ENCODE measurements at regions not wholly inside any gene's neighbourhood (a gene's known extent, or its start where the extent isn't known, plus 50 kb on each side); places are given as distances from the start of the nearest gene placed in this dataset.
A peak's percentile ranks its signal among the peaks of the same experiment; 100 is the strongest.

DNA sequence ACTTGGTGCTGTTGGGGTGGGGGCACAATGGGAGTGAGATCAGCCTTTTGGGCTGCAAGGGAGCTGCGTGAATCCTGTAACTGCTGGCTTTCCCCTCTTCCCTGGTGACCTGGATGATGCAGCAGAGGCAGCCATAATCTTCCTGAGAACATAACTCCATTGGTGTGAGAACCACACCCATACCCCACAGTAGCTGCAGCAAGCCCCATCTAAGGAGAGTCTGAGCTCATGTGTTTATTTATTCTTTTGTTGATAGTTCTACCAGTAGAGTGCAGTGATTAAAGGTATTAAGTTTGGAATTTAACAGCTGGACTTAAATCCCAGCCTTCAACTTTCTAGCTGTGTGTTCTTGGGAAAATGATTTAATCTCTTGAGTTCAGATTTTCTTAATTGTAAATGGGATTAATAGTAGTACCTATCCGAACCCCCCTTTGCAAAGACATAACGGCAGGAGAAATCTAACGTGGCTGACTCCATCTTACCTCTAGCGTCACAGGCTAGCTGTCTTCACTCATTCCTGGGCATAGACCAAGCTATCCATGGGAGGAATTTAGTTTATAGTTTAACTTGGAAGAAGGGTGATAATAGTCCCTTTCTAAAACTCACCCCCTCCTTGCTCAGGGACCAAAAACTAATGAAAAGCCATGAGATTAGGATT is 385.0 kb upstream of the DDI1 start:
- H3K4me3 ChIP-seq (ENCODE audit: low read length) = no peak overlapping the region
- DNase-seq (ENCODE audit: low read depth, low spot score) = no peak

DNA sequence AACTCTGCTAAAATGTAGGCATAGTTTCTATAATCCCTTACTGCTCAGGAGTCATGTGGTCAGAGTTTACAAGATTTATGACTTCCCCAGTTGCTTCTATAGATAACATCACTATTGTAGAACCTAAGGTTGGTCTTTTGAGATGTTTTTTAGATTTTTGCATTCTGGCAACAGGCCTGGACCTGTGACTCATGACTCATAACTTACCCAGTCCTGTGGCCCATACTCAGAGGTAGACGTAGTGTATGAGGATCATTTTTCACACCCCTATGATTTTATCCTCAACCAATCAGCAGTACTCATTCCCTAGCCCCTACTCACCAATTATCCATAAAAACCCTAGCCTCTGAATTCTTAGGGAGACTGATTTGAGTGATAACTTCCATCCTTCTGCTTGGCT is 384.4 kb upstream of the DDI1 start:
- H3K4me3 ChIP-seq (ENCODE audit: low read length) = no peak overlapping the region
- no peak for DNase-seq (ENCODE audit: low read depth, low spot score)

DNA sequence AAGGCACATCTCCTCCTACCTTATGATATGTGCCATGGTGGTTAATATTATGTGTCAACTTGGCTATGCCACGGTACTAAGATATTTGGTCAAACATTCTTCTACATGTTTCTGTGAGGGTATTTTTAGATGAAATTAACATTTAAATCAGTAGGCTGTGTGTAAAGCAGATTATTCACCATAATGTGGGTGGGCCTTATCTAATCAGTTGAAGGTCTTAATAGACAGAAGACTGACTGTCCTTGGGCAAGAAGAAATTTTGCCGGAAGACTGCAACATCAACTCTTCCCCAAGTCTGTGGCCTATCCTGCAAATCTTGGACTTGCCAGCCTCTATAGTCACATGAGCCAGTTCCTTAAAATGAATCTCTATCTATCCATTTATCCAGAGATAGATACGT is 380.1 kb upstream of the DDI1 start:
- no peak overlapping the region for H3K4me3 ChIP-seq (ENCODE audit: low read length)
- no peak for DNase-seq (ENCODE audit: low read depth, low spot score)

DNA sequence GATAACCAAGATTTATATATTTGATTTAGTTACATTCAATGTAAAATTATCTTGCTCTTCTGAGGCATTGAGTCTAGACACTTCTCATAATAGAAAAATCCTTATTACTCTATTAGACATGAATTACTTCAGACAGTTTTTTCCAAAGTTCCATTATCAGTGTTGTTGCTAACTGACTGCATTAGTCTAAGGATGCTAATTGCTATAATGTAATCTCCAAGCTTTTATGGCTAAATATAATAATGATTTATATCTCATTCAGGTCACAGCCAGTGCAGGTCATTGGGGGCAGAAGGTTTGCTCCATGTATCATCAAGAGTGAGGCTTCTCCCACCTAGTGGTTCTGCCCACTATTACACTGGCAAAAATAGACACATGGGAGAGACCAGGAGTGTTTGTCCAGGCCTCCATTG is 377.2 kb upstream of the DDI1 start:
- no peak for DNase-seq (ENCODE audit: low read depth, low spot score)
- no peak overlapping the region for H3K4me3 ChIP-seq (ENCODE audit: low read length)

DNA sequence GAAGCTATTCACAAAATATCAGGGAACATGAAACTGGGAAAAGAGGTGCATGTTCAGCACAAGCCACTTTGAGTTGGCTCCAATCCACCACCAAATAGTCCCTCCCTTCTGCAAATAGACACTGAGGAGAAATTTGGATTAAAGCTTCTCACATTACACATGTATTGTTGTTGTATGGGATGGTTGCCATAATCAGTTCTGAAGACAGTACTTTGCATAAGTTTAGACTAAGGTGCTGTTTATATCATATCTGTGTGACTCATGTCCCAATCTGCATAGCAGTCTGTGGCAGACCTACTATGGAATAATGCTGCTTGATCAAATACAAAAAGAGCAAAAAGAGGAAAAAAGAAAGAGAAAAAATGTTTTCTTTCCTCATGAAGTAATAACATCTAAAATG is 376.7 kb upstream of the DDI1 start:
- DNase-seq (ENCODE audit: low read depth, low spot score) = no peak
- no peak overlapping the region for H3K4me3 ChIP-seq (ENCODE audit: low read length)

DNA sequence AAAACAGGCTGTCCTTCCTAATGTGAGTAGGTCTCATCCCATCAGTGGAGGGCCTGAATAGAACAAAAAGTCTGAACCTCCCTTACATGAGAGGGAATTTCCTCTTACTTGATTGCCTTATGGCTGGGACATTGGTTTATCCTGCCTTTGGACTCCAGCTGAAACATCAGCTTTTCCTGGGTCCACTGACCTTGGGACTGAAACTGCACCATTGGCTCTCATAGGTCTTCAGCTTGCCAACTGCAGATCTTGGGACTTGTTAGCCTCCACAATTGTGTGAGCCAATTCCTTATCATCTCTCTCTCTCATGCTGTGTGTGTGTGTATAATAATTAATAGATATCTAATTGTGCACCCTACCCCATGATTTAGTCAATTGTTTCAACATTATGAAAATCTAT is 375.3 kb upstream of the DDI1 start:
- no peak for DNase-seq (ENCODE audit: low read depth, low spot score)
- H3K4me3 ChIP-seq (ENCODE audit: low read length) = no peak overlapping the region

DNA sequence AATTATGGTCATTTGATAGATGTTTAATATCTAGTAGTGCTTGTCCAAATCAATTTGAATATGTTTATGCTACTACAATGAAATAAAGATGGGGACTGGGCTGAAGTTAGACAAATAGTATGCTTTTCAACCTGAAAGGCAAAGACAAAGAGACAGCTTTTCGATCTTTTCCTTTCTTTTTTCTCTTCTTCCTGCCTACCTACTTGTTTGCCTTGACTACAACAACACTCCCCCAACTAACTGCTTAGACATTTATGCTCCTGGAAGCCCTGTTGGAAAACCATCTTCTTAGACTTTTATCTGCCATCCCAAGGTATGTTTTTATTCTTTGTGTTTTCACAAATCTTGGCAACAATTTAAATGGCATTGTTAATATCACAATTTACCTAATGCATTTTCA is 374.4 kb upstream of the DDI1 start:
- DNase-seq (ENCODE audit: low read depth, low spot score) = no peak
- H3K4me3 ChIP-seq (ENCODE audit: low read length) = no peak overlapping the region

DNA sequence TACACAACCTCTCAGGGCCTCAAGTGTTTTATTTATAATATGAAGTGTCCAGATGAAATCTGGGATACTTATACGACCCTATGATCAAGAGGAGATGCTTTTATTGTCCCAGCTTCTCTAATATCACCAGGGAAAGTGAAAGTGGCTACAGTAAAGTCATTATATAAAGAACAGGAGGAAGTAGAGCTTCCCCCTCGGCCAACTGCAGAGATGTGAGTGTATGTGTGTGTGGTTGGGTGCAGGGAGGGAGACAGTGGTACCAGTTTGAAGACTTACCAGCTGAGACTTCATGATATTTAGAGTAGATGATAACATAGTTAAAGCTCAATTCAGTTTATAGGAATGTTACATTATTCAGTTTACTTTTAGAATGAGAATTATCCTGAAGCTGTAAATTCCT is 373.6 kb upstream of the DDI1 start:
- no peak for DNase-seq (ENCODE audit: low read depth, low spot score)
- H3K4me3 ChIP-seq (ENCODE audit: low read length) = no peak overlapping the region

DNA sequence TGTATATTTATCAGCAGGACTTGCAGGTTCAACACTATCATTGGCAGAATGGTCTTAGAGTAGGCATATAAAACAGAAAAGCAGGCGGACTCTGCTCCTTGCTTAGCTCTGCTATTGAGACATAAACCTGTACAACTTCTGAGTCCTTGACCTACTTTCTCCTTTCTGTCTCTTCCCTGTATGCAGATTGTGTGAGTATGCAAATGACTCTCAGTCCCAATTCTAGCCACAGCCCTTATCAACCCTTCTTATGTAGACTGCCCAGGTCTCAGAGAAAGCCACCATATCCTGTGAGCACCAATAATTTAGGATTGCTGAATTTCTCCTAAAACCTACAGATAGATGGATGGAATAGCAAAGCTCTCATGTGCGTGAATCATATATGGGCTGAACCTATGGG is 367.6 kb upstream of the DDI1 start:
- DNase-seq (ENCODE audit: low read depth, low spot score) = no peak
- no peak overlapping the region for H3K4me3 ChIP-seq (ENCODE audit: low read length)

DNA sequence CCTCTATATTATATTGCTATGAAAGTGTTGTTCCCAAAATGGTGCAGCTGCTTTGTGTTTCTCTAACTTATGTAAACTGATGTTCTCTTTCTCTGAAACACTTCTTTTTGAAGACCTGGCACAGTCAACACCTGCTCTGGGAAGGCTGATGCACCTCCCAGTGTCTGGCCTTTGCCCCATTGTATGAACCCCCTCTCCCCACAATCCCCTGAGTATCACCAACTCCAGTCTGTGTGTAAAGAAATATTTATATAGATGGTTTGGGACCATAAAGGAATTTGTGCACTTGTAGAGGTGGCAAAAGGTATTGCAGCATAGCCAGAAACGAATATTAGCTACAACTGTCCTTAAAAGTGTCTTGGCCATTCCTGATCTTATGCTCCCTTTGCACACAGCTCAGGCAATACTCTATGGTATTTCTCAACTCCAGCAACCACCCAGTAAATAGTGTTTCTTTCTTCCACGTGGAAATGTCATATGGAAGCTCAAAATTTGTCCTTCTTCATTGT is 365.2 kb upstream of the DDI1 start:
- no peak overlapping the region for H3K4me3 ChIP-seq (ENCODE audit: low read length)
- no peak for DNase-seq (ENCODE audit: low read depth, low spot score)

DNA sequence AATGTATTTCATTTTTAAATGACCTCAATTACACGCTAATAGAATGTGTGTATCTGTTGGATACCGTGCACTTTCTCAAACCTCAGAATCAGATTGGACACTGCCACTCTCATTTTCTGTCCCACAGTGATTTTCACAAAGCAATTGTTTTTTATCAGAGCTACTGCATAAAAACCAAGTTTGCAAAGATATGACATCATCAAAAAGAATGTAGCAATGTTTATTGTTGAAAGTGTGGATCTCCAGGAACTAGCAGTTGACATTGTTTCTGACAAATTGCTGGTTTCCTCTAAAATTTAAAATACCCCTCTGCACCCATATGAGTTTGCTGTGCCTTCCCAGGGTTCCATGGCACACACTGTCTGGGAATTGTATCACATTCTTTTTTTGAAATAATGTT is 362.7 kb upstream of the DDI1 start:
- H3K4me3 ChIP-seq (ENCODE audit: low read length) = no peak overlapping the region
- DNase-seq (ENCODE audit: low read depth, low spot score) = no peak

DNA sequence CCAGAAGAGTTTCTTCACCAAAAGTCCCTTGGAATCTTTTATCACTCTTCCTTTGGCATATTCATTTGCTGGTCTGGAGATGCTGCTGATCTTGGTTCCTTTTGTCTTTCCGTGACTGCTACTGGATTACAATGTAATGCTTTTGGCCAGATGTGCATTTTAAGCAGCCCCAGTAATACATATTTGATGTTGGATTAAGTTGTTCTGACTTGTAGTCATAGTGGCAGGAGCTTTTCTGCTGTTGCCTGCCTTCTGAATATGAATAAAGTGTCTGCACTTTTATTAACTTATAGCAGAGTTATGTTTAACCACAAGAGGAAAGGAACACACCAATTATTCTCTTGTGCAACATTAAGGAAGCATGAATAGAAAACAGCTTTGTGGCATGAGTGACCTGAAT is 360.0 kb upstream of the DDI1 start:
- H3K4me3 ChIP-seq (ENCODE audit: low read length) = no peak overlapping the region
- DNase-seq (ENCODE audit: low read depth, low spot score) = no peak

DNA sequence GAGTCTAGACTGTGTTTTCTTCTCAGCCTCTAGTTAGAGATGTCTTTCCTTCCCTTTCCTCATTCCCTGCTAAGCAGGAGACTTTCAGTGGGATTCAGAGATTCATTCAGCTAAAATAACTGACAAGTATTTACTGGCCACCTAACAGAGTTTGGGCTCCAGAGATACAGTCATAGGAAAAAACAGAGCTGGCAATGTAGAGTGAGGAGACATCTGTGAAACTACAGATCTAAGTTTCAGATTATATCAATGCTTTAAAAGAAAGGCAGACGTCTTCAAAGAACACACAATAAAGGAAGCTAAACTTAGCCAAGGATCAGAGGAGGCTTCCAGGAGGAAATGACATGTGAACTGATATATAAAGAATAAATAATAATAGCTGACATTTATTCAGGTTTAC is 355.6 kb upstream of the DDI1 start:
- DNase-seq (ENCODE audit: low read depth, low spot score) = no peak
- no peak overlapping the region for H3K4me3 ChIP-seq (ENCODE audit: low read length)

DNA sequence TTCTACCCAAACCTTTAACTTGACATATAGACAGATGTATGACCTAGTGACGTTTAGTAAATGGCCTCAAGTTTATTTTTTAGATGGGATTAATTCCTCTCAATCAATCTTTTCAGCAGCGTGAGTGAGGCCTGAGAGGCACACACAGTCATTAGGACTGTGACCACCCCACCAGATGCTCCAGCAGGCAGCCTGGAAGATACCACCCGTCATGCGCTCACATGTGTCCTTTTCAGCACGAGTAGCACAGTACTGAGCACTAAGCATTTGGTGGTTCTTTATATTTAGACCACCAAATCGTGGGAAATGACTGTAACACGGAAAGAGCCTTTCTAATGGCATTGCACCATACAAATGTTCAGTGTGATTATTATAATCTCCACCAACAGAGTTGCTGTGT is 354.6 kb upstream of the DDI1 start:
- DNase-seq (ENCODE audit: low read depth, low spot score) = no peak
- H3K4me3 ChIP-seq (ENCODE audit: low read length) = no peak overlapping the region

DNA sequence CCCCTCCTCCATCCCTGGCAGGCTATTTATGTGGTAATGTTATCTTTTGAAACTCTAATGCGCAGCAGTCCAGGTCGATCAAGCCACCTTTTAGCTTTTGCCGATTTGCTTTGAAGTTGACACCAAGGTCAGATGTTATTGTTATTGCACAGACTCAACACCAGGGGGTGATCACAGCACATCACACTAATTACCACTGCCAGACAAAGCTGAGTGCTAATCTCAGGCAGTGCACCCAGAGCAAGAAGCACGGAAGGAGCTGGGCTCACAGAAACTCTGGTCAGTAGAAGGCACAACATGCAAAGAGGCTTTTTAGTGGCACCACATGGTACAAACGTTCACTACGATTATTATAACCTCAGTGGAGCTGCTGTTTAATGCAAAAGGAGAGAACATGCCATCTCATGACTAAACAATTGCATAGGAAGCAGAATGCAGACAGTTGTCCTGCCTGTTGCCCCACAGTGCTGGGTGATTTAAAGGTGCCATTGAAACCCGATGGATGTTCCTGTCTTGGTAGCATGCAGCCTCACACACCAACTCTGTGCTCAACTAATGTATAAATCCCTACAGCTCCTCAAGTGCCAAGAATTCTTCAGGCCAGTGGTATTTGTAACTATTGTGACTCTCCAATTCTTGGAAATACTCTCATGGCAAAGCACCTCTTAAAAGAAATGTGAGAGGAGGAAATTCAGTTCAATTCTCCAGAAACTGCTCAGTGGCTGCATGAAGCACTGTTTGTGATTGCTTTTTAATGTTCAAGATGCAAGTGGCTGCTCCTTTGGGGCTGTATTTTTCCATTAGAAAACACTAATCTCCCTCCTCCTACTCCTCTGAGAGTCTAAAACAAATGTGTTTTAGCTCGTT is 353.9 kb upstream of the DDI1 start:
- H3K4me3 ChIP-seq (ENCODE audit: low read length) = no peak overlapping the region
- DNase-seq (ENCODE audit: low read depth, low spot score) = peak; percentile 66

DNA sequence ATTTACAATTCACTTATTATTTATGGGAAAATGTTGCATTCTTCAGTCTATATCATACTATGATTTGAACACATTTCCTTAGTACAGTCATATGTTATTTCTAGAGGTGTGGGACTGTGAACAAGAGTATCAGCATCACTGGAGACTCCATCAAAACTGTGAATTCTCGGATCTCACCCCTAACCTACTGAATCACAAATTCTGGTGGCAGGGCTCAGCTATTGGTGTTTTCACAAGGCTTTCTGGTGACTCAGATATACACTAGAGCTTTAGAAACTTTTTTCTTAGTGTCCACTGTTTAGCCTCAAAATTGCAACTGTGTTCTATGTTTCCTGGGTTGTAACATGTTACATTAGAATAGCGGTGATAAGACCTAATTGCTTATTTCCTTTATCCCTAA is 352.9 kb upstream of the DDI1 start:
- no peak overlapping the region for H3K4me3 ChIP-seq (ENCODE audit: low read length)
- no peak for DNase-seq (ENCODE audit: low read depth, low spot score)

DNA sequence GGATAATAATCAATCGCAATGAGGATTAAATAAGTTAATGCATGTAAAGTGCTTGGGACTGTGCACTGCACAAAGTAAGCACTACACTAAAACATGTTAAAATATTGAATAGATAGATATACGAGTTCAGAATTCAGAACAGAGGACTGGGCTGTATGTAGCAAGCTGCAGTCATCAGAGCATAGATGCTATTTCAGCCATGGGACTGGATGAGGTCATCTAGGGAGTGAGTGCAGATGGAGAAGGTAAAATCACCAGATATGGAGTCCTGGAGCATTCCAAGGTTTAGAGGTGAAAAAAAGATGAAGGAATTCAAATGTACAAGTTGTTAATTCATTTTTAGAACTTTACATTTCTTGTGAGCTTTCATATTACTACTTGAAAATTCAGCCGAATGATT is 347.5 kb upstream of the DDI1 start:
- DNase-seq (ENCODE audit: low read depth, low spot score) = no peak

DNA sequence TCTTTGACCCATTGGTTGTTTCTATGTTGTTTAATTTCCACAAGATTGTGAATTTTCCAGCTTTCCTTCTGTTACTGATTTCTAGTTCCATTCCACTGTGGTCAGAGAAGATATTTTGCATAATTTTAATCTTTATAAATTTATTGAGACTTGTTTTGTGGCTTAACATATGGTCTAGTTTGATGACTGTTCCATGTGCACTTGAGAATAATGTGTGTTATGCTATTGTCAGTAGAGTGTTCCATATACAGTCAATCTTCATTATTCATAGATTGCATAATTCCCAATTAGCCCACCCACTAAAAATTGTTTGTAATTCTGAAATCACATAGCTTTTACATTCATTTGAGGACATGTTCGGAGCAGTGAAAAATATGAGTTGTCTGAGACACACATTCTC is 346.1 kb upstream of the DDI1 start:
- H3K4me3 ChIP-seq (ENCODE audit: low read length) = no peak overlapping the region
- no peak for DNase-seq (ENCODE audit: low read depth, low spot score)

More for the DNA sequence above, 347.5 kb upstream of the DDI1 start:
- H3K4me3 ChIP-seq (ENCODE audit: low read length) = no peak overlapping the region

DNA sequence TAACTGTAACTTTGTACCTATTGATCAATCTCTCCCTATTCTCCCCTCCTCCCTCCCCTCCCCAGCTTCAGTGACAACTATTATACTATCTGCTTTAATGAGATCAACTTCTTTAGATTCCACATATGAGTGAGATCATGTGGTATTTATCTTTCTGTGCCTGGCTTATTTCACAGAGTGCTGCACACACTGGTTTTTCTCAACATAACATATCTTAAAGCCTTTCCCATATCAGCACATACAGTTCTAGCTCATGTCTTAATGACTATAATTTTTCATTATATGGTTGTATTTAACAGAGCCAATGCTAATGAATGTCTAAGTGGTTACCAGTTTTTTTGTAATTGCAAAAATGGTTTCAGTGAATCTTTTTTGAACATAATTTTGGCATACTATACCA is 340.3 kb upstream of the DDI1 start:
- H3K4me3 ChIP-seq (ENCODE audit: low read length) = no peak overlapping the region
- no peak for DNase-seq (ENCODE audit: low read depth, low spot score)

DNA sequence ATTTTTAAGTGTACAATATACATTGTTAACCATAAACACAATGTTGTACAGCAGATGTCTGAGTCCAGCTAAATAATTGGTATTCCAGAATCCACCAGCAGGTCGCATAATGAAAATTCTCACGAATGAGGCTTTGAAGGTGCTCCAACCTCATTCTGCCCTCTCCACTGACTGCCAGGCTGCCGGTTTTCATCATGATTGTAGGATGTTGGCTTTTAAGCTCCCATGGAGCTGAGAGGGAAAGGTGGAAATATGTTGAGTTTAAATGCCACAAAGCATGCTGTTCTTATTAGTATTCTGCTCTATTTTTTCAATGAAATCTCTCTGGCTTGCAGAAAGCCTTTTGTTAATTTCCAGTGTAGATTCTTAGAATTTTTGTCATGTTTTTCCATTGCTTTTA is 337.2 kb upstream of the DDI1 start:
- no peak overlapping the region for H3K4me3 ChIP-seq (ENCODE audit: low read length)
- no peak for DNase-seq (ENCODE audit: low read depth, low spot score)

DNA sequence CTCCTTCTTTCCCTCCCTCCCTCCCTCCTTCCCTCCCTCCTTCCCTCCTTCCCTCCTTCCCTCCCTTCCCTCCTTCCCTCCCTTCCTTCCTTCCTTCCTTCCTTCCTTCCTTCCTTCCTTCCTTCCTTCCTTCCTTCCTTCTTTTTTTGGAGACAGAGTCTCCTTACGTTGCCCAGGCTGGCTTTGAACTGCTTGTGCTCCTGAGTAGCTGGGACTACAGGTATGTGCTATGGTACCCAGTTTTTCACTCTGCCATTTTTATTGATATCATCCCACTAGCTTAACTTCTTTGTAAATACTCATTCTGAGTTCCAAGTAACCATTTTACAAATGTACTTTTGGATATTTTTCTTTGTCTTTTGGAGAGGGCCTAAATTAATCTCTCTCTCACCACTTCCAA is 336.8 kb upstream of the DDI1 start:
- no peak overlapping the region for H3K4me3 ChIP-seq (ENCODE audit: low read length)
- no peak for DNase-seq (ENCODE audit: low read depth, low spot score)

Measured in Jurkat, Clone E6-1 (cell line).